ENCODE measurements at regions not wholly inside any gene's neighbourhood (a gene's known extent, or its start where the extent isn't known, plus 50 kb on each side); places are given as distances from the start of the nearest gene placed in this dataset.
"Not testable (repeated sequence)": the region's sequence is repeated elsewhere in the genome, so short reads cannot be mapped to it uniquely, and the experiment has no call there.

DNA sequence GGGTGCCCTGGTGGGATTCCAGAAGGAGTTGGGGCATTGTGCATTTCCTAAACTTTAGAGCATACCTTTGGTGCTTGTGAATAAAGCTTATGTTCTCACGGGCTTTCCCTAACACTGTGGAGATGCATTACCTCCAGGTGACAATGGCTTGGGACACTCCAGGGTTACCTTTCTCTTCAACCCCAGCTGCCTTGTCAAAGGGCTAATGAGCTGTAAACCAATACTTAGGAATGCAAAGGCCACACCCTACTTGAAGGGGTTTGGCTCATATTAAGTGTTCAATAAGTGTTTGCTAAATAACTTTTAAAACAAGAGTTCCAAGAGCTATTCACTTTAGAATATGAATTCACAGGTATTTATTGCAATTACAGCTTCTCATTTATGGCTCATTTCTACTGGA is 122.6 kb downstream of the TRIM43 start:
- TF ChIP-seq, protein P1, sequence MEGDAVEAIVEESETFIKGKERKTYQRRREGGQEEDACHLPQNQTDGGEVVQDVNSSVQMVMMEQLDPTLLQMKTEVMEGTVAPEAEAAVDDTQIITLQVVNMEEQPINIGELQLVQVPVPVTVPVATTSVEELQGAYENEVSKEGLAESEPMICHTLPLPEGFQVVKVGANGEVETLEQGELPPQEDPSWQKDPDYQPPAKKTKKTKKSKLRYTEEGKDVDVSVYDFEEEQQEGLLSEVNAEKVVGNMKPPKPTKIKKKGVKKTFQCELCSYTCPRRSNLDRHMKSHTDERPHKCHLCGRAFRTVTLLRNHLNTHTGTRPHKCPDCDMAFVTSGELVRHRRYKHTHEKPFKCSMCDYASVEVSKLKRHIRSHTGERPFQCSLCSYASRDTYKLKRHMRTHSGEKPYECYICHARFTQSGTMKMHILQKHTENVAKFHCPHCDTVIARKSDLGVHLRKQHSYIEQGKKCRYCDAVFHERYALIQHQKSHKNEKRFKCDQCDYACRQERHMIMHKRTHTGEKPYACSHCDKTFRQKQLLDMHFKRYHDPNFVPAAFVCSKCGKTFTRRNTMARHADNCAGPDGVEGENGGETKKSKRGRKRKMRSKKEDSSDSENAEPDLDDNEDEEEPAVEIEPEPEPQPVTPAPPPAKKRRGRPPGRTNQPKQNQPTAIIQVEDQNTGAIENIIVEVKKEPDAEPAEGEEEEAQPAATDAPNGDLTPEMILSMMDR (conservative IDR thresholded peaks at IDR 0.05 in 1 of 2, IDR thresholded peaks at IDR 0.05 in 1 of 2; ENCODE audit: extremely low read depth in 1 of 2, insufficient read depth in 1 of 2, low read depth in 1 of 2, low read length in 2 of 2), result not testable (repeated sequence)
- TF ChIP-seq EZH2 (IDR thresholded peaks at IDR 0.05; ENCODE audit: borderline replicate concordance, low read length), result not testable (repeated sequence)
